Osteocyte (in vitro differentiated cells): ENCODE measurements at regions not wholly inside any gene's neighbourhood (a gene's known extent, or its start where the extent isn't known, plus 50 kb on each side); places are given as distances from the start of the nearest gene placed in this dataset.
A peak's percentile ranks its signal among the peaks of the same experiment; 100 is the strongest.

Source experiments
- DNase-seq: peaks from one replicate; pipeline ENCODE4 v3.0.0; 2021; ENCODE audit warnings: mixed read lengths; ENCODE audit not compliant: unreplicated experiment; ENCODE audit errors: extremely low spot score
- H3K27ac Mint-ChIP-seq: one replicate; pipeline ENCODE4 v1.8.0; 2021; ENCODE audit warnings: mild to moderate bottlenecking, mixed read lengths; ENCODE audit not compliant: unreplicated experiment
- H3K27me3 Mint-ChIP-seq: one replicate; pipeline ENCODE4 v1.8.0; 2021; ENCODE audit warnings: mixed read lengths; ENCODE audit not compliant: unreplicated experiment
- H3K36me3 Mint-ChIP-seq: one replicate; pipeline ENCODE4 v1.8.0; 2021; ENCODE audit warnings: mixed read lengths; ENCODE audit not compliant: unreplicated experiment
- H3K4me1 Mint-ChIP-seq: one replicate; pipeline ENCODE4 v1.8.0; 2021; ENCODE audit warnings: mixed read lengths; ENCODE audit not compliant: unreplicated experiment
- H3K4me3 Mint-ChIP-seq: one replicate; pipeline ENCODE4 v1.8.0; 2021; ENCODE audit warnings: mild to moderate bottlenecking, moderate library complexity, mixed read lengths; ENCODE audit not compliant: unreplicated experiment
- H3K9me3 Mint-ChIP-seq: one replicate; pipeline ENCODE4 v1.8.0; 2021; ENCODE audit warnings: mixed read lengths; ENCODE audit not compliant: unreplicated experiment
- CTCF ChIP-seq: fragments of 200-600 bp; sonication (generic); IDR thresholded peaks from 2 replicates; pipeline ENCODE4 v1.5.0; 2021; ENCODE audit warnings: antibody characterized with exemption, mild to moderate bottlenecking, moderate library complexity

GRCh38 chr3:146672941-146673340 lies 67.8 kb upstream of the PLSCR5 start:
- Mint-ChIP-seq H3K27ac (no peak overlapping the region), H3K36me3 (no peaks in the 10 kb centered on the region), H3K9me3 (no peaks in the 10 kb centered on the region), H3K4me1 (no peaks in the 10 kb centered on the region), H3K27me3 (no peaks in the 10 kb centered on the region), H3K4me3 (no peak overlapping the region)
- no peak for TF ChIP-seq CTCF
- DNase-seq, result no peak

DNA sequence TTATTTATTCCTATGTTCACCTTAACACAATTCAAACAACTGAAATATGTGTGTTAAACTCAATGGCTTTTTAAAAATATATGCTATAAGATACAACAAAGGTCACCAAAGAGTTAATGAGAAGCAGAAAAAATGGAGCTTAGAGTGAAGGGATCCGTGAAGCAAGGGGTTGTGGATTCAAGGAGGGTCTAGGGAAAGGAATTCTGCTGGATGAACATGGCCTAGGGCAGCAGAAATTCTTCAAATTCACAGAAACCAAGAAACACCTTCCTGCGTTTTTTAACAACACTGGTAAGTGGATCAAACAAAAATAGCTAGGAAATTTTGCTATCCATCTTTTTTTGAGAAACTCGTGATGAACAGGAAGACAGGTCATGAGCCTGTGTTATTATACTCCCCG lies 59.3 kb upstream of the PLSCR5 start:
- no peaks in the 10 kb centered on the region for H3K36me3 Mint-ChIP-seq
- no peak for TF ChIP-seq CTCF
- no peak overlapping the region for H3K4me3 Mint-ChIP-seq

GRCh38 chr3:146658841-146659240 lies 53.7 kb upstream of the PLSCR5 start:
- peaks cover 22% of the 10 kb centered on the region for H3K9me3 Mint-ChIP-seq
- no peak overlapping the region for H3K4me3 Mint-ChIP-seq
- no peak overlapping the region for H3K27ac Mint-ChIP-seq
- no peak for DNase-seq
- no peaks in the 10 kb centered on the region for H3K36me3 Mint-ChIP-seq
- no peak for TF ChIP-seq CTCF
- H3K27me3 Mint-ChIP-seq, result no peaks in the 10 kb centered on the region
- peaks cover 20% of the 10 kb centered on the region for H3K4me1 Mint-ChIP-seq

More for the DNA sequence above, 59.3 kb upstream of the PLSCR5 start:
- H3K27me3 Mint-ChIP-seq, result no peaks in the 10 kb centered on the region
- no peak for DNase-seq
- peaks cover 14% of the 10 kb centered on the region for H3K9me3 Mint-ChIP-seq
- peaks cover 9% of the 10 kb centered on the region for H3K4me1 Mint-ChIP-seq
- H3K27ac Mint-ChIP-seq, result no peak overlapping the region

- H3K27ac Mint-ChIP-seq, result peak overlapping the region; percentile 75
- peak overlapping the region; percentile 38 for H3K4me3 Mint-ChIP-seq
- no peak for DNase-seq
- no peaks in the 10 kb centered on the region for H3K27me3 Mint-ChIP-seq
- peaks cover 12% of the 10 kb centered on the region for H3K9me3 Mint-ChIP-seq
- TF ChIP-seq CTCF, result no peak
- H3K4me1 Mint-ChIP-seq, result peaks cover 31% of the 10 kb centered on the region
- H3K36me3 Mint-ChIP-seq, result no peaks in the 10 kb centered on the region
Measured at GRCh38 chr3:146655333-146655996, 50.3 kb upstream of the PLSCR5 start.
